IMR-90 (cell line): ENCODE measurements at regions not wholly inside any gene's neighbourhood (a gene's known extent, or its start where the extent isn't known, plus 50 kb on each side); places are given as distances from the start of the nearest gene placed in this dataset.

Experiments
- ATAC-seq: fragments of 200-7000 bp; cut with Tn5 transposase; 2 replicates; pipeline ENCODE4 v1.9.1; 2020; ENCODE audit warnings: low read depth, mild to moderate bottlenecking, moderate library complexity
- BruUV-seq: library from RNA; stranded (reverse); fragments of 400-500 nt; replicated peaks from 2 replicates; lab custom pipeline; 2021; lab: Mats Ljungman, UMichigan
- CTCF ChIA-PET: fragments of 300-600 bp; formaldehyde crosslinking; extraction: SDS; loops from one replicate; lab custom pipeline; 2021; ENCODE audit warnings: antibody characterized with exemption; lab: Yijun Ruan, JAX
- POLR2A ChIA-PET: fragments of 300-600 bp; sonication (Branson Sonifier 250); formaldehyde crosslinking; loops from one replicate; lab custom pipeline; 2022; ENCODE audit warnings: antibody characterized with exemption; ENCODE audit not compliant: unreplicated experiment; lab: Charles Lee
- DNase-seq: peaks from one replicate; pipeline ENCODE4 v3.0.0; 2013
- H2AFZ ChIP-seq: replicated peaks from 2 replicates; pipeline ENCODE3; 2013; ENCODE audit warnings: low read length, mild to moderate bottlenecking; ENCODE audit not compliant: poor library complexity
- H2AK5ac ChIP-seq: 2 replicates; pipeline ENCODE4 v1.6.1; 2013; ENCODE audit warnings: low read depth, low read length, inconsistent platforms
- H2AK9ac ChIP-seq: replicated peaks from 2 replicates; pipeline ENCODE3; 2013; ENCODE audit warnings: mild to moderate bottlenecking, low read depth, low read length, moderate library complexity; ENCODE audit not compliant: poor library complexity
- H2BK120ac ChIP-seq: 2 replicates; pipeline ENCODE4 v1.6.1; 2013; ENCODE audit warnings: low read depth, low read length, inconsistent platforms
- H2BK15ac ChIP-seq: 3 replicates; pipeline ENCODE4 v1.6.1; 2013; ENCODE audit warnings: low read depth, low read length, inconsistent platforms
- H2BK20ac ChIP-seq: 2 replicates; pipeline ENCODE4 v1.6.1; 2013; ENCODE audit warnings: low read depth, mild to moderate bottlenecking, inconsistent platforms, low read length, moderate library complexity
- H2BK5ac ChIP-seq: 2 replicates; pipeline ENCODE4 v1.6.1; 2013; ENCODE audit warnings: mild to moderate bottlenecking, low read depth, low read length, inconsistent platforms; ENCODE audit not compliant: poor library complexity, severe bottlenecking
- H3K14ac ChIP-seq: replicated peaks from 2 replicates; pipeline ENCODE4 v1.6.1; 2013; ENCODE audit warnings: low read depth, low read length, inconsistent platforms
- H3K18ac ChIP-seq: 2 replicates; pipeline ENCODE4 v1.6.1; 2013; ENCODE audit warnings: low read depth, low read length, control low read depth
- H3K23ac ChIP-seq: 2 replicates; pipeline ENCODE4 v1.6.1; 2013; ENCODE audit warnings: low read depth, low read length, inconsistent platforms
- H3K27ac ChIP-seq: 2 replicates; pipeline ENCODE4 v1.5.1; 2013; ENCODE audit warnings: mild to moderate bottlenecking, control low read depth, low read length; ENCODE audit not compliant: insufficient read depth
- H3K27me3 ChIP-seq: 2 replicates; pipeline ENCODE4 v1.6.1; 2013; ENCODE audit warnings: low read length; ENCODE audit not compliant: control insufficient read depth, insufficient read depth
- H3K36me3 ChIP-seq: 2 replicates; pipeline ENCODE4 v1.6.1; 2013; ENCODE audit warnings: low read length, mixed read lengths; ENCODE audit not compliant: control insufficient read depth, insufficient read depth
- H3K4ac ChIP-seq: 2 replicates; pipeline ENCODE4 v1.6.1; 2013; ENCODE audit warnings: low read depth, low read length, inconsistent platforms
- H3K4me1 ChIP-seq: 2 replicates; pipeline ENCODE4 v1.6.1; 2013; ENCODE audit warnings: low read length, mixed read lengths; ENCODE audit not compliant: control insufficient read depth, insufficient read depth
- H3K4me2 ChIP-seq: 2 replicates; pipeline ENCODE4 v1.6.1; 2013; ENCODE audit warnings: low read depth, mild to moderate bottlenecking, control low read depth, low read length, moderate library complexity
- H3K4me3 ChIP-seq: 2 replicates; pipeline ENCODE4 v1.5.1; 2013; ENCODE audit warnings: low read depth, mild to moderate bottlenecking, control low read depth, low read length, moderate library complexity; ENCODE audit not compliant: insufficient read depth
- H3K56ac ChIP-seq: 2 replicates; pipeline ENCODE4 v1.6.1; 2013; ENCODE audit warnings: low read length, inconsistent platforms; ENCODE audit not compliant: insufficient read depth; ENCODE audit errors: extremely low read depth
- H3K79me1 ChIP-seq, 2 experiments: 2 replicates each; pipeline ENCODE4 v1.6.1; 2013; ENCODE audit warnings: low read length in 2 of 2, inconsistent platforms in 1 of 2, low read depth in 1 of 2
- H3K9ac ChIP-seq: 2 replicates; pipeline ENCODE4 v1.6.1; 2013; ENCODE audit warnings: low read depth, low read length, control low read depth
- H3K9me1 ChIP-seq: 2 replicates; pipeline ENCODE4 v1.6.1; 2013; ENCODE audit warnings: low read length, inconsistent platforms; ENCODE audit not compliant: insufficient read depth
- H3K9me3 ChIP-seq: 2 replicates; pipeline ENCODE4 v1.6.1; 2013; ENCODE audit warnings: low read length; ENCODE audit not compliant: control insufficient read depth, insufficient read depth
- H4K20me1 ChIP-seq: 2 replicates; pipeline ENCODE4 v1.6.1; 2013; ENCODE audit warnings: low read length, inconsistent platforms; ENCODE audit not compliant: insufficient read depth
- H4K5ac ChIP-seq: 2 replicates; pipeline ENCODE4 v1.6.1; 2013; ENCODE audit warnings: mild to moderate bottlenecking, low read depth, low read length, control low read depth
- H4K8ac ChIP-seq, 2 experiments: 2 replicates each; pipeline ENCODE4 v1.6.1; 2013; ENCODE audit warnings: low read depth in 2 of 2, low read length in 2 of 2, control low read depth in 1 of 2, inconsistent platforms in 1 of 2
- H4K91ac ChIP-seq: 2 replicates; pipeline ENCODE4 v1.6.1; 2013; ENCODE audit warnings: low read depth, low read length, inconsistent platforms; ENCODE audit not compliant: insufficient read depth
- BHLHE40 ChIP-seq: fragments of 150-350 bp; IDR thresholded peaks from 2 replicates; pipeline ENCODE4 v1.6.1; 2016; ENCODE audit warnings: mild to moderate bottlenecking, low read depth, low read length
- CEBPB ChIP-seq: IDR thresholded peaks from 2 replicates; pipeline ENCODE4 v1.6.1; 2012; ENCODE audit warnings: low read depth, low read length, improper control_type of control experiment
- CHD1 ChIP-seq: IDR thresholded peaks from 2 replicates; pipeline ENCODE4 v1.6.1; 2012; ENCODE audit warnings: low read depth, low read length, improper control_type of control experiment
- FOS ChIP-seq: fragments of 150-350 bp; IDR thresholded peaks from 2 replicates; pipeline ENCODE4 v1.6.1; 2016; ENCODE audit warnings: low read depth, low read length
- MAFK ChIP-seq: IDR thresholded peaks from 2 replicates; pipeline ENCODE4 v1.6.1; 2012; ENCODE audit warnings: low read depth, low read length, improper control_type of control experiment
- MAZ ChIP-seq: IDR thresholded peaks from 2 replicates; pipeline ENCODE4 v1.6.1; 2012; ENCODE audit warnings: low read depth, mild to moderate bottlenecking, low read length, improper control_type of control experiment, moderate library complexity, borderline replicate concordance
- MXI1 ChIP-seq: IDR thresholded peaks from 2 replicates; pipeline ENCODE4 v1.6.1; 2012; ENCODE audit warnings: low read depth, mild to moderate bottlenecking, low read length, moderate library complexity, borderline replicate concordance
- NFE2L2 ChIP-seq: fragments of 150-350 bp; IDR thresholded peaks from 2 replicates; pipeline ENCODE4 v1.6.1; 2016; ENCODE audit warnings: low read depth, mild to moderate bottlenecking, low read length
- POLR2A ChIP-seq: IDR thresholded peaks from 2 replicates; pipeline ENCODE4 v1.6.1; 2012; ENCODE audit warnings: mild to moderate bottlenecking, low read depth, low read length
- RAD21 ChIP-seq: IDR thresholded peaks from 2 replicates; pipeline ENCODE4 v1.6.1; 2012; ENCODE audit warnings: low read length, improper control_type of control experiment
- RCOR1 ChIP-seq: IDR thresholded peaks from 2 replicates; pipeline ENCODE4 v1.6.1; 2012; ENCODE audit warnings: mild to moderate bottlenecking, low read length, improper control_type of control experiment; ENCODE audit not compliant: insufficient replicate concordance
- SMC3 ChIP-seq: fragments of 150-350 bp; IDR thresholded peaks from 2 replicates; pipeline ENCODE4 v1.6.1; 2016; ENCODE audit warnings: low read depth, mild to moderate bottlenecking, antibody characterized with exemption, low read length, moderate library complexity
- WGBS, 2 experiments: methylation state at CpG; one replicate each; pipeline versions ENCODE4 v1.1.5 to v1.1.7; 2013; ENCODE audit warnings: missing lambda C conversion rate in 2 of 2; ENCODE audit not compliant: insufficient read length in 1 of 2; ENCODE audit errors: extremely low coverage in 2 of 2; 5-methylcytosine and 5-hydroxymethylcytosine counted together
- dilution Hi-C: fragments of 300-500 bp; cut with HindIII; formaldehyde crosslinking; loops from one replicate; pipeline ENCODE4 v1.14.3; 2018; ENCODE audit warnings: low sequenced_read_pairs; ENCODE audit not compliant: unreplicated experiment
- in situ Hi-C: fragments of 300-500 bp; cut with MboI; formaldehyde crosslinking; loops from 3 replicates; pipeline ENCODE4 v1.14.3; 2019; ENCODE audit warnings: low sequenced_read_pairs, inconsistent platforms, mixed read lengths
- intact Hi-C: fragments of 100-400 bp; cut with micrococcal nuclease; formaldehyde crosslinking; loops from 2 replicates; pipeline ENCODE4 v1.10.0; 2022
- TF ChIP-seq, protein P1 (sequence below): fragments of 150-350 bp; IDR thresholded peaks from 2 replicates; pipeline ENCODE4 v1.6.1; 2016; ENCODE audit warnings: low read depth, mild to moderate bottlenecking, low read length, moderate library complexity, borderline replicate concordance
- TF ChIP-seq, protein P2 (sequence below): fragments of 150-350 bp; IDR thresholded peaks from 2 replicates; pipeline ENCODE4 v1.6.1; 2017; ENCODE audit warnings: mild to moderate bottlenecking, antibody characterized with exemption, low read length, low read depth

DNA sequence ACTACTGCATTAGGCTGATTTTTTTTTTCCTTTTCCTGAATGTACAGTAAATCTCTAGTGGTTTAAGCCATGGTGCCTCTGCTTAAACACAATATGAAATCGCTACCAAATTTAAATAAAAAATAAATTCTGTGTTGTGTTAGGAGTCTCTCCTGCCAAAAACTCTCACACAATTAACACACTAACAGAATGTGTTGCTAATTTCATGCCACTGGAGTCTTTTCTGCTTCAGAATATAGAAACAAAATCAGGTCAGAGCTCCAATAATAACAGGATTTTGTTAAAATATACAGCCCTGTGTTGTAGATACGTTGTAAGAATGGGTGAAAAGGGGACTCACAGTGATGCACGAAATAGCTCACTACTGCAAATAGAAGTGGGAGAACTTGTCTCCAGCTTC is 398.8 kb downstream of the ZSWIM6 start:
- POLR2A ChIA-PET = no interaction called here
- CTCF ChIA-PET = no interaction called here
- no peak overlapping the region for H4K5ac ChIP-seq
- intact Hi-C loops (no loop called here), dilution Hi-C loops (no loop called here), in situ Hi-C loops (no loop called here)
- H4K8ac ChIP-seq = no peak overlapping the region
- TF ChIP-seq CEBPB = no peak
- TF ChIP-seq FOS = no peak
- TF ChIP-seq NFE2L2 = no peak
- TF ChIP-seq, protein P1, sequence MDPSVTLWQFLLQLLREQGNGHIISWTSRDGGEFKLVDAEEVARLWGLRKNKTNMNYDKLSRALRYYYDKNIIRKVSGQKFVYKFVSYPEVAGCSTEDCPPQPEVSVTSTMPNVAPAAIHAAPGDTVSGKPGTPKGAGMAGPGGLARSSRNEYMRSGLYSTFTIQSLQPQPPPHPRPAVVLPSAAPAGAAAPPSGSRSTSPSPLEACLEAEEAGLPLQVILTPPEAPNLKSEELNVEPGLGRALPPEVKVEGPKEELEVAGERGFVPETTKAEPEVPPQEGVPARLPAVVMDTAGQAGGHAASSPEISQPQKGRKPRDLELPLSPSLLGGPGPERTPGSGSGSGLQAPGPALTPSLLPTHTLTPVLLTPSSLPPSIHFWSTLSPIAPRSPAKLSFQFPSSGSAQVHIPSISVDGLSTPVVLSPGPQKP = no peak
- no peak for TF ChIP-seq SMC3
- no peak for TF ChIP-seq POLR2A
- no peak for TF ChIP-seq MXI1
- TF ChIP-seq MAZ = no peak
- TF ChIP-seq, protein P2, sequence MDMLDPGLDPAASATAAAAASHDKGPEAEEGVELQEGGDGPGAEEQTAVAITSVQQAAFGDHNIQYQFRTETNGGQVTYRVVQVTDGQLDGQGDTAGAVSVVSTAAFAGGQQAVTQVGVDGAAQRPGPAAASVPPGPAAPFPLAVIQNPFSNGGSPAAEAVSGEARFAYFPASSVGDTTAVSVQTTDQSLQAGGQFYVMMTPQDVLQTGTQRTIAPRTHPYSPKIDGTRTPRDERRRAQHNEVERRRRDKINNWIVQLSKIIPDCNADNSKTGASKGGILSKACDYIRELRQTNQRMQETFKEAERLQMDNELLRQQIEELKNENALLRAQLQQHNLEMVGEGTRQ = no peak
- no peak for TF ChIP-seq CHD1
- TF ChIP-seq RAD21 = no peak
- TF ChIP-seq RCOR1 = no peak
- TF ChIP-seq BHLHE40 = no peak
- no peak for TF ChIP-seq MAFK
- H3K27me3 ChIP-seq = peaks cover 15% of the 10 kb centered on the region
- H3K23ac ChIP-seq = no peak overlapping the region
- no peak overlapping the region for H4K91ac ChIP-seq
- H4K20me1 ChIP-seq = no peaks in the 10 kb centered on the region
- no peak overlapping the region for H3K9ac ChIP-seq
- H2AFZ ChIP-seq = no peak overlapping the region
- no peak overlapping the region for H2BK20ac ChIP-seq
- no peak overlapping the region for H3K27ac ChIP-seq
- DNase-seq (no peak), ATAC-seq (no peak)
- no peak overlapping the region for H3K4me3 ChIP-seq
- no TSS peak for BruUV-seq
- no peak overlapping the region for H3K14ac ChIP-seq
- no peaks in the 10 kb centered on the region for H3K79me1 ChIP-seq
- H3K9me1 ChIP-seq = no peaks in the 10 kb centered on the region
- no peaks in the 10 kb centered on the region for H3K4me1 ChIP-seq
- H3K36me3 ChIP-seq = no peaks in the 10 kb centered on the region
- H3K4ac ChIP-seq = no peak overlapping the region
- H3K9me3 ChIP-seq = no peaks in the 10 kb centered on the region
- H2BK120ac ChIP-seq = no peak overlapping the region
- H2BK5ac ChIP-seq = no peak overlapping the region
- no peak overlapping the region for H3K4me2 ChIP-seq
- H2BK15ac ChIP-seq = no peak overlapping the region
- WGBS, 2 experiments = 0% methylated on average over 2 of the region's 3 CpGs; no CpG with 5 or more reads in 1 of the 2 experiments
- H3K18ac ChIP-seq = no peak overlapping the region
- no peak overlapping the region for H2AK9ac ChIP-seq
- no peak overlapping the region for H2AK5ac ChIP-seq
- H3K56ac ChIP-seq = no peak overlapping the region
